AG04449 (cell line): ENCODE measurements at regions not wholly inside any gene's neighbourhood (a gene's known extent, or its start where the extent isn't known, plus 50 kb on each side); places are given as distances from the start of the nearest gene placed in this dataset.

Experiments used
- CTCF ChIA-PET: fragments of 350-600 bp; formaldehyde crosslinking; extraction: SDS; loops from one replicate; lab custom pipeline; 2021; ENCODE audit warnings: antibody characterized with exemption; lab: Yijun Ruan, JAX
- POLR2A ChIA-PET: fragments of 400-600, 350-600 bp; formaldehyde crosslinking; extraction: SDS; loops from one replicate; lab custom pipeline; 2020; ENCODE audit warnings: antibody characterized with exemption, inconsistent platforms; lab: Yijun Ruan, JAX
- DNase-seq: peaks from one replicate; pipeline ENCODE4 v3.0.0-alpha.2; 2010; ENCODE audit warnings: low read depth, low spot score
- H3K4me3 ChIP-seq: 2 replicates; pipeline ENCODE4 v1.5.1; 2011; ENCODE audit warnings: low read depth, mild to moderate bottlenecking, control low read depth, low read length
- TF ChIP-seq, protein P1 (sequence below): IDR thresholded peaks from one replicate; pipeline ENCODE4 v1.5.1; 2011; ENCODE audit warnings: mild to moderate bottlenecking, moderate library complexity, low read length, control low read depth, inconsistent platforms; ENCODE audit not compliant: insufficient read depth; ENCODE audit errors: missing control alignments

DNA sequence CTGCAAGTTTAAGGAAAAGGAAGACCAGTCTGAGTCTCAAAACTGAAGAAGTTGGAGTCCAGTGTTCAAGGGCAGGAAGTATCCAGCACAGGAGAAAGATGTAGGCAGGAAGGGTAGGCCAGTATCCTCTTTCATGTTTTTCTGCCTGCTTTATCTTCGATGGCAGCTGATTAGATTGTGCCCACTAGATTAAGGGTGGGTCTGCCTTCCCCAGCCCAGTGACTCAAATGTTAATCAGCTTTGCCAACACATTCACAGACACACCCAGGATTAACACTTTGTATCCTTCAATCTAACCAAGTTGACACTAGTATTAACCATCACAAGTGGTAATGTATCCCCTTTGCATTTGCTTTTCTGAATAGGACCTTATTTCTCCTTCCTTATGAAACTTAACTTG is 535.9 kb upstream of the FTMT start:
- ChIA-PET POLR2A (no interaction called here), CTCF (no interaction called here)

DNA sequence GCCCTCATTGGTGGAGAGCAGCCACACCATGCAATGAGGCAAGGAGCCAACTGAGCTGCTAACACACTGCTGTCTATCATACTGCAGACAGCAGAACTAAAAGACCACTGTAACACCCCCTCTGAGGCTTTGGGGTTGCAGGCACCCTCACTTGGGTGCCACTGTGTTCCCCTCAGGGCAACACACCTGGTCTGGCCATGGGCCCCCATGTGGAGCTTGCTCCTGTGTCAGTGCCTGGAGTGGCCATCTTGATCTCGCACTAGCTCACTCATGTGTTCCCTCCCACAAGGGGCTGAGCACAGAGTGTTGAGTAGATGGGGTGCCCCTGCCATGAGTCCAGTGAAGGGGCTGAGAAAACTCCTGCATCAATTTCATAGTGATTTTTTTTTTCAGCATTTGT is 532.4 kb upstream of the FTMT start:
- CTCF ChIA-PET = no interaction called here
- no peak overlapping the region for H3K4me3 ChIP-seq
- no peak for DNase-seq
- TF ChIP-seq, protein P1, sequence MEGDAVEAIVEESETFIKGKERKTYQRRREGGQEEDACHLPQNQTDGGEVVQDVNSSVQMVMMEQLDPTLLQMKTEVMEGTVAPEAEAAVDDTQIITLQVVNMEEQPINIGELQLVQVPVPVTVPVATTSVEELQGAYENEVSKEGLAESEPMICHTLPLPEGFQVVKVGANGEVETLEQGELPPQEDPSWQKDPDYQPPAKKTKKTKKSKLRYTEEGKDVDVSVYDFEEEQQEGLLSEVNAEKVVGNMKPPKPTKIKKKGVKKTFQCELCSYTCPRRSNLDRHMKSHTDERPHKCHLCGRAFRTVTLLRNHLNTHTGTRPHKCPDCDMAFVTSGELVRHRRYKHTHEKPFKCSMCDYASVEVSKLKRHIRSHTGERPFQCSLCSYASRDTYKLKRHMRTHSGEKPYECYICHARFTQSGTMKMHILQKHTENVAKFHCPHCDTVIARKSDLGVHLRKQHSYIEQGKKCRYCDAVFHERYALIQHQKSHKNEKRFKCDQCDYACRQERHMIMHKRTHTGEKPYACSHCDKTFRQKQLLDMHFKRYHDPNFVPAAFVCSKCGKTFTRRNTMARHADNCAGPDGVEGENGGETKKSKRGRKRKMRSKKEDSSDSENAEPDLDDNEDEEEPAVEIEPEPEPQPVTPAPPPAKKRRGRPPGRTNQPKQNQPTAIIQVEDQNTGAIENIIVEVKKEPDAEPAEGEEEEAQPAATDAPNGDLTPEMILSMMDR = no peak
- POLR2A ChIA-PET = no interaction called here

More for the DNA sequence above, 535.9 kb upstream of the FTMT start:
- no peak for DNase-seq
- TF ChIP-seq, protein P1 = no peak
- H3K4me3 ChIP-seq = no peak overlapping the region

DNA sequence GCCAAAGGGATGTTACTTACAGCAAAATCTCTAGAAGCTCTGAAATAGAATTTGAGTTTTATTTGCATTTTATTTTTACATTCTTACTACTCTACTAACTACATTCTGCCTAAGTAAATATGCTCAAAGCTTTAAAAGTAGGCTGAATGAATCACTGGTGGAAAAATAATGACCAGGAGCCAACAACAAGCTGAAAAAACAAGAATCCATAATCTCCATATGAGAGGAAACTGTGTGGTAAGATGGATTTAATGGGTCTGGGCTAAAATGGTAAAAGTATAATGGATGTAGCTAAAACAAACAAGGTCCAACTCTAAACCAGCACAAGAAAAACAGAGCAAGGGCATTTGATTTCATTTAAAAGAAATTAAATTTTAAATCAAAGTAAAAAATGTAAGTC is 525.8 kb upstream of the FTMT start:
- H3K4me3 ChIP-seq = no peak overlapping the region
- TF ChIP-seq, protein P1 = no peak
- DNase-seq = no peak
- ChIA-PET CTCF (no interaction called here), POLR2A (no interaction called here)

DNA sequence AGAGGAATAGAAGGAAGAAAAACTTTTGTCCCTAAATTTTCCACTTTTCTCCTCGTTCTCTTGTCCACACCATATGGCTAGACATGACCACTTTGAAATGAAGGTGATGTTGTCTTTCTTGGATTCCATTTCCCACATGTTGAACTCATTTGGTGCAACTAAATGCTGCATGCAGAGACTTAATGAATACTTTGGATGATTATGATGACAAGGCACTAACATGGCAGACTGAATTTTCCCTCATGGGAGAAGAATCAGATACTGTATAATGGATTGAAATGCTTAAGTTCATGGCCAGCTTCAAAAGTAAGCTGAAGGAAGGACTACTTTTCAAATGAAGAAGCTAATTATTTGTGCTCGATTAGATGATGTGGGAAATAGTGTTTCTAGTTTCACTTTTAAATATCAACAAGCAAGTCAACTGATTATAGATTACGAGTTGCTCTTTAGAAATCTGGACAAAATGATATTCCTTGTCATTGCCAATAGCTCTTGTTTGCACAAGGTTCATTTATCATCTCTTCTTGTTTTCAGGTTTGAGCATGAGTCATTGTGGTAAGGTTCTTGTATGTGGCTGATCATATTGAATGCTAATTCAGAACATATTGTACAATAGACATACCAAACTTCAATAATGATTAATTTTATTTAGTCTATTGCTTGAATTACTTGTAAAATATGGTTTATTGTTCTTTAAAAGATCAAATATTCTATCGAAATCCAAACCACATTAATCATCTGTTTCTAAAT is 501.3 kb upstream of the FTMT start:
- POLR2A ChIA-PET = no interaction called here
- no peak for DNase-seq
- TF ChIP-seq, protein P1 = no peak
- CTCF ChIA-PET = no interaction called here
- no peak overlapping the region for H3K4me3 ChIP-seq

DNA sequence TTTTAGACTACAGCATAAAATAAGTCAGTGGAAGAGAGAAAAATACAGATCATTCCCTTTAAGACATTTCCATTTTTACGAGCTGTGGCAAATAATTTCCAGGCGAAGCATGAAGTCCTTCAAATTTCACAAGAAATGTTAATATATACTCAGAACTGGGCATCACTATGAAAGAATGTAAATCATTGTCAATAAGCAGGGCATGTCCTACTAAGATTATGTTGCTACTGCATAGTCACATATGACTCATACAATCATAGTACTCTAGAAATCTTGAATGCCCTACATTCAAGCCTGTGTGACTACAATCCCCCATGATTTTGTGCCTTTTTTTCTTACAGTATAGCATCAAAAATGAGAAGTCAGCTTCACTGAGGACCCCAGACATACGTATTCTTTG is 485.2 kb upstream of the FTMT start:
- DNase-seq = no peak
- CTCF ChIA-PET = no interaction called here
- POLR2A ChIA-PET = no interaction called here
- H3K4me3 ChIP-seq = no peak overlapping the region
- TF ChIP-seq, protein P1 = no peak

DNA sequence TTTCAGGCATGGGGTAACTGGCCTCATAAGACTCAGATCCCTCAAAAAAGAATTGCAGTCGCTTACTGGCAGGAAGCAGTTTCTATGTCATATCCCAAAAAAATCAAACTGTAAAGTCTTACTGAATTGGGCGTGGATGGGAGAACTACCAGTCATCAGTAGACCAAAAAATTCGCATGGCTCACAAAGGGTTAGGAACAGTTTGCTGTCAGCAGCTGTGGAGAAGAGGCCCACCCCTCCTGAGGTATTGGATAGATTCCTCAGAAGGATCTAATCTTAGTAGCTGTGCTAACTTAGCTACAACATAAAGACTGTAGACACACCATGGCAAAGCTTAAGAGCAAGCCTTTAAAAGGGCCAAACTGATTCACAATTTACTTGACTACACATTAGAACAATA is 478.3 kb upstream of the FTMT start:
- POLR2A ChIA-PET = no interaction called here

More for the DNA sequence above, 478.3 kb upstream of the FTMT start:
- CTCF ChIA-PET = no interaction called here
- TF ChIP-seq, protein P1 = no peak
- H3K4me3 ChIP-seq = no peak overlapping the region
- no peak for DNase-seq
